GM12874 (cell line): ENCODE measurements at regions not wholly inside any gene's neighbourhood (a gene's known extent, or its start where the extent isn't known, plus 50 kb on each side); places are given as distances from the start of the nearest gene placed in this dataset.
A peak's percentile ranks its signal among the peaks of the same experiment; 100 is the strongest.

Source experiments
- CTCF ChIP-seq: IDR thresholded peaks from 2 replicates; pipeline ENCODE4 v1.5.1; 2011; ENCODE audit warnings: low read depth, mild to moderate bottlenecking, control low read depth, low read length, moderate library complexity; ENCODE audit not compliant: insufficient read depth

- no peak for TF ChIP-seq CTCF
Observed at GRCh38 chr1:232715154-232715553, 85.2 kb upstream of the SIPA1L2 start.

- TF ChIP-seq CTCF = no peak
Observed at GRCh38 chr1:232718928-232719927, 86.0 kb upstream of the MAP10 start.

GRCh38 chr1:232722626-232723025 lies 82.6 kb upstream of the MAP10 start:
- no peak for TF ChIP-seq CTCF

- TF ChIP-seq CTCF = peak; percentile 6; the same call in 1 of the 2 replicates
Observed at GRCh38 chr1:232725305-232726047, 79.7 kb upstream of the MAP10 start.

- TF ChIP-seq CTCF = no peak
Observed at GRCh38 chr1:232726048-232726779, 79.0 kb upstream of the MAP10 start.

- TF ChIP-seq CTCF = no peak
Observed at GRCh38 chr1:232728507-232729263, 76.5 kb upstream of the MAP10 start.
